MM.1S (cell line): ENCODE measurements at regions not wholly inside any gene's neighbourhood (a gene's known extent, or its start where the extent isn't known, plus 50 kb on each side); places are given as distances from the start of the nearest gene placed in this dataset.

Experiments
- DNase-seq: peaks from one replicate; pipeline ENCODE4 v3.0.0-alpha.2; 2015
- H2AFZ ChIP-seq: fragments of 300-600 bp; sonication (generic); 2 replicates; pipeline ENCODE4 v1.6.0; 2016; ENCODE audit warnings: antibody characterized with exemption, low read length
- H3F3A ChIP-seq: fragments of 300-600 bp; sonication (generic); 2 replicates; pipeline ENCODE4 v1.6.1; 2016; ENCODE audit warnings: mild to moderate bottlenecking, antibody characterized with exemption, low read length, moderate library complexity, mixed read lengths; ENCODE audit not compliant: insufficient read depth
- H3K27ac ChIP-seq: fragments of 300-600 bp; sonication (generic); 2 replicates; pipeline ENCODE4 v1.5.1; 2016; ENCODE audit warnings: mild to moderate bottlenecking, low read length
- H3K27me3 ChIP-seq: fragments of 300-600 bp; sonication (generic); replicated peaks from 2 replicates; pipeline ENCODE4 v1.6.0; 2016; ENCODE audit warnings: low read length; ENCODE audit not compliant: insufficient read depth
- H3K36me3 ChIP-seq: fragments of 300-600 bp; sonication (generic); replicated peaks from 2 replicates; pipeline ENCODE4 v1.6.1; 2016; ENCODE audit warnings: mild to moderate bottlenecking, low read length, mixed read lengths; ENCODE audit not compliant: insufficient read depth
- H3K4me1 ChIP-seq: fragments of 300-600 bp; sonication (generic); 2 replicates; pipeline ENCODE4 v1.6.1; 2016; ENCODE audit warnings: low read length, mixed read lengths
- H3K4me2 ChIP-seq: fragments of 300-600 bp; sonication (generic); 2 replicates; pipeline ENCODE4 v1.6.0; 2016; ENCODE audit warnings: low read depth, low read length
- H3K4me3 ChIP-seq: fragments of 300-600 bp; sonication (generic); 2 replicates; pipeline ENCODE4 v1.5.1; 2016; ENCODE audit warnings: low read length, mixed read lengths
- H3K79me2 ChIP-seq: fragments of 300-600 bp; sonication (generic); 2 replicates; pipeline ENCODE4 v1.6.1; 2016; ENCODE audit warnings: mixed run types, low read length, mixed read lengths
- H3K9ac ChIP-seq: fragments of 300-600 bp; sonication (generic); 2 replicates; pipeline ENCODE4 v1.6.1; 2016; ENCODE audit warnings: low read length, mixed read lengths
- H3K9me2 ChIP-seq: fragments of 300-600 bp; sonication (generic); replicated peaks from 2 replicates; pipeline ENCODE4 v1.6.1; 2016; ENCODE audit warnings: mild to moderate bottlenecking, low read length, mixed read lengths; ENCODE audit not compliant: insufficient read depth
- H3K9me3 ChIP-seq: fragments of 300-600 bp; sonication (generic); replicated peaks from 2 replicates; pipeline ENCODE4 v1.6.1; 2016; ENCODE audit warnings: mild to moderate bottlenecking, low read length, mixed read lengths; ENCODE audit not compliant: insufficient read depth
- H4K20me1 ChIP-seq: fragments of 300-600 bp; sonication (generic); 2 replicates; pipeline ENCODE4 v1.6.1; 2016; ENCODE audit warnings: mild to moderate bottlenecking, low read length, moderate library complexity, mixed read lengths; ENCODE audit not compliant: insufficient read depth
- EZH2 ChIP-seq: fragments of 300-600 bp; sonication (generic); optimal IDR thresholded peaks from 2 replicates; pipeline ENCODE3; 2017; ENCODE audit warnings: low read depth, mild to moderate bottlenecking, antibody characterized with exemption, low read length, mixed read lengths
- EZH2phosphoT487 ChIP-seq: fragments of 300-600 bp; sonication (generic); IDR thresholded peaks from 2 replicates; pipeline ENCODE4 v1.6.1; 2018; ENCODE audit warnings: antibody characterized with exemption, low read length
- TF ChIP-seq, protein P1 (sequence below): fragments of 300-600 bp; sonication (generic); IDR thresholded peaks from 2 replicates; pipeline ENCODE4 v1.5.1; 2016; ENCODE audit warnings: antibody characterized with exemption, low read length, mixed read lengths

DNA sequence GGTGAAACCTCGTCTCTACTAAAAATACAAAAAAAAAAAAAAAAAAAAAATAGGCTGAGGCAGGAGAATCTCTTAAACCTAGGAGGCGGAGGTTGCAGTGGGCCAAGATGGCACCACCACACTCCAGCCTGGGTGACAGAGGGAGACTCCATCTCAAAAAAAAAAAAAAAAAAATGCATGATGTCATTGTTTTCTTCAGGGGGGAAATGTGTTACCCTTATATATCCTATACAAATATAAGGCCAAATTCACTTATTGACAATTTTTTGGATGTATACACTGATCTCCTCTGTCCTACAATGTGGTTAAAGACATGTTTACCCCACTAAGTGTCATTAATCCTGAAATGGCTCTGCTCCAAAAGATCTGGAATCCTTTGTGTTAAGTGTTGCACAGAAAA, 73.1 kb downstream of the TPBG start:
- Histone ChIP-seq H3K27me3 (no peaks in the 10 kb centered on the region), H3K4me3 (no peak overlapping the region), H3K9me2 (no peaks in the 10 kb centered on the region), H2AFZ (no peak overlapping the region), H3K4me2 (no peak overlapping the region), H3K9ac (no peak overlapping the region), H3K9me3 (no peaks in the 10 kb centered on the region), H3F3A (no peaks in the 10 kb centered on the region), H3K79me2 (no peaks in the 10 kb centered on the region), H3K36me3 (no peaks in the 10 kb centered on the region), H4K20me1 (no peaks in the 10 kb centered on the region), H3K27ac (no peak overlapping the region), H3K4me1 (no peaks in the 10 kb centered on the region)
- TF ChIP-seq EZH2 (no peak), EZH2phosphoT487 (no peak)
- TF ChIP-seq, protein P1, sequence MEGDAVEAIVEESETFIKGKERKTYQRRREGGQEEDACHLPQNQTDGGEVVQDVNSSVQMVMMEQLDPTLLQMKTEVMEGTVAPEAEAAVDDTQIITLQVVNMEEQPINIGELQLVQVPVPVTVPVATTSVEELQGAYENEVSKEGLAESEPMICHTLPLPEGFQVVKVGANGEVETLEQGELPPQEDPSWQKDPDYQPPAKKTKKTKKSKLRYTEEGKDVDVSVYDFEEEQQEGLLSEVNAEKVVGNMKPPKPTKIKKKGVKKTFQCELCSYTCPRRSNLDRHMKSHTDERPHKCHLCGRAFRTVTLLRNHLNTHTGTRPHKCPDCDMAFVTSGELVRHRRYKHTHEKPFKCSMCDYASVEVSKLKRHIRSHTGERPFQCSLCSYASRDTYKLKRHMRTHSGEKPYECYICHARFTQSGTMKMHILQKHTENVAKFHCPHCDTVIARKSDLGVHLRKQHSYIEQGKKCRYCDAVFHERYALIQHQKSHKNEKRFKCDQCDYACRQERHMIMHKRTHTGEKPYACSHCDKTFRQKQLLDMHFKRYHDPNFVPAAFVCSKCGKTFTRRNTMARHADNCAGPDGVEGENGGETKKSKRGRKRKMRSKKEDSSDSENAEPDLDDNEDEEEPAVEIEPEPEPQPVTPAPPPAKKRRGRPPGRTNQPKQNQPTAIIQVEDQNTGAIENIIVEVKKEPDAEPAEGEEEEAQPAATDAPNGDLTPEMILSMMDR: no peak
- no peak for DNase-seq

GRCh38 chr6:82437701-82438100, 74.1 kb downstream of the TPBG start:
- no peak overlapping the region for H3K4me3 ChIP-seq
- no peak overlapping the region for H3K4me2 ChIP-seq
- H3K27ac ChIP-seq: no peak overlapping the region
- H3K9me2 ChIP-seq: no peaks in the 10 kb centered on the region
- H4K20me1 ChIP-seq: no peaks in the 10 kb centered on the region
- TF ChIP-seq EZH2: no peak
- TF ChIP-seq, protein P1: no peak
- TF ChIP-seq EZH2phosphoT487: no peak
- no peak overlapping the region for H3K9ac ChIP-seq
- no peaks in the 10 kb centered on the region for H3K36me3 ChIP-seq
- H3F3A ChIP-seq: no peaks in the 10 kb centered on the region
- no peaks in the 10 kb centered on the region for H3K27me3 ChIP-seq
- H3K9me3 ChIP-seq: no peaks in the 10 kb centered on the region
- DNase-seq: no peak
- no peaks in the 10 kb centered on the region for H3K79me2 ChIP-seq
- no peak overlapping the region for H2AFZ ChIP-seq
- no peaks in the 10 kb centered on the region for H3K4me1 ChIP-seq

DNA sequence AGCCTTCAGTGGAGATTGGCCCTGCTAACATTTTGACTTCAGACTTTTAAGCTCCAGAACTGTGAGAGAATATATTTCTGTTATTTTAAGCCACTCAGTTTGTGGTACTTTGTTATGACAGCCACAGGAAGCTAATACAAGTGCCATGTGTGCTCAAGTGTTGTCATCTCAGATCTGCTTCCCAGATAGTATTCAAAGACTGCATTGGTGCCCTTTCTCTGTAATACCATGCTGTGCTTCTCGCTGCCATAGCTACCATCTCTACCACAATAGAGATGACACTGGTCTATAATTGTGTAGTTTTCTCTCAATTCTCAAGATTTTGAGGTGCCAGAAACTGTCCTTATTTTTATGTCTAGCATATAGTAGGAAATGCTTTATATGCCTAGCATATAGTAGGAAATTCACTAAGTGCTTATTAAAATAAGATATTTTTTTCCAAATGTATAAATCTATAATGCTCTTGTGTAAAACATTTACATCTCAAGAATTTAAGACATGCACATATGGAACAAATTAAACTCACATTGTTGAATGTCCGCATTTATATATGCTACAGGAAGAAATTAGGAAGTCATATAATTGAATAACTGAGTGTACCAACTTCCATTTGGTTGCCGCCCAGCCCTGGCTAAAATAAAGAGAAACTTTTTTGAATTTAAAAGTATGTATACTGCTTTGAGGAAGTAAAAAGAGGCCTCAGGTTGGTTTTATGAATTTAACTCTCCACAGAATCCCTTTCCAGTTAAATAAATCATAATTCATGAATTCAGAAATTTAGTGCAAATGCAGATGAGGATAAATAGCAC, 77.6 kb downstream of the TPBG start:
- Histone ChIP-seq H3K36me3 (no peaks in the 10 kb centered on the region), H3K9me2 (no peaks in the 10 kb centered on the region), H3K4me1 (no peaks in the 10 kb centered on the region), H3K4me3 (no peak overlapping the region), H3K27ac (no peak overlapping the region), H4K20me1 (no peaks in the 10 kb centered on the region), H2AFZ (no peak overlapping the region), H3K9me3 (no peaks in the 10 kb centered on the region), H3K27me3 (no peaks in the 10 kb centered on the region), H3K79me2 (no peaks in the 10 kb centered on the region), H3F3A (no peaks in the 10 kb centered on the region), H3K9ac (no peak overlapping the region), H3K4me2 (no peak overlapping the region)
- no peak for TF ChIP-seq EZH2
- TF ChIP-seq, protein P1: no peak
- DNase-seq: no peak
